MM.1S (cell line): ENCODE measurements at regions not wholly inside any gene's neighbourhood (a gene's known extent, or its start where the extent isn't known, plus 50 kb on each side); places are given as distances from the start of the nearest gene placed in this dataset.

Experiments used
- DNase-seq: peaks from one replicate; pipeline ENCODE4 v3.0.0-alpha.2; 2015
- H2AFZ ChIP-seq: fragments of 300-600 bp; sonication (generic); 2 replicates; pipeline ENCODE4 v1.6.0; 2016; ENCODE audit warnings: antibody characterized with exemption, low read length
- H3F3A ChIP-seq: fragments of 300-600 bp; sonication (generic); 2 replicates; pipeline ENCODE4 v1.6.1; 2016; ENCODE audit warnings: mild to moderate bottlenecking, antibody characterized with exemption, low read length, moderate library complexity, mixed read lengths; ENCODE audit not compliant: insufficient read depth
- H3K27ac ChIP-seq: fragments of 300-600 bp; sonication (generic); 2 replicates; pipeline ENCODE4 v1.5.1; 2016; ENCODE audit warnings: mild to moderate bottlenecking, low read length
- H3K27me3 ChIP-seq: fragments of 300-600 bp; sonication (generic); replicated peaks from 2 replicates; pipeline ENCODE4 v1.6.0; 2016; ENCODE audit warnings: low read length; ENCODE audit not compliant: insufficient read depth
- H3K36me3 ChIP-seq: fragments of 300-600 bp; sonication (generic); replicated peaks from 2 replicates; pipeline ENCODE4 v1.6.1; 2016; ENCODE audit warnings: mild to moderate bottlenecking, low read length, mixed read lengths; ENCODE audit not compliant: insufficient read depth
- H3K4me1 ChIP-seq: fragments of 300-600 bp; sonication (generic); 2 replicates; pipeline ENCODE4 v1.6.1; 2016; ENCODE audit warnings: low read length, mixed read lengths
- H3K4me2 ChIP-seq: fragments of 300-600 bp; sonication (generic); 2 replicates; pipeline ENCODE4 v1.6.0; 2016; ENCODE audit warnings: low read depth, low read length
- H3K4me3 ChIP-seq: fragments of 300-600 bp; sonication (generic); 2 replicates; pipeline ENCODE4 v1.5.1; 2016; ENCODE audit warnings: low read length, mixed read lengths
- H3K79me2 ChIP-seq: fragments of 300-600 bp; sonication (generic); 2 replicates; pipeline ENCODE4 v1.6.1; 2016; ENCODE audit warnings: mixed run types, low read length, mixed read lengths
- H3K9ac ChIP-seq: fragments of 300-600 bp; sonication (generic); 2 replicates; pipeline ENCODE4 v1.6.1; 2016; ENCODE audit warnings: low read length, mixed read lengths
- H3K9me2 ChIP-seq: fragments of 300-600 bp; sonication (generic); replicated peaks from 2 replicates; pipeline ENCODE4 v1.6.1; 2016; ENCODE audit warnings: mild to moderate bottlenecking, low read length, mixed read lengths; ENCODE audit not compliant: insufficient read depth
- H3K9me3 ChIP-seq: fragments of 300-600 bp; sonication (generic); replicated peaks from 2 replicates; pipeline ENCODE4 v1.6.1; 2016; ENCODE audit warnings: mild to moderate bottlenecking, low read length, mixed read lengths; ENCODE audit not compliant: insufficient read depth
- H4K20me1 ChIP-seq: fragments of 300-600 bp; sonication (generic); 2 replicates; pipeline ENCODE4 v1.6.1; 2016; ENCODE audit warnings: mild to moderate bottlenecking, low read length, moderate library complexity, mixed read lengths; ENCODE audit not compliant: insufficient read depth
- CTCF ChIP-seq: fragments of 300-600 bp; sonication (generic); IDR thresholded peaks from 2 replicates; pipeline ENCODE4 v1.5.1; 2016; ENCODE audit warnings: antibody characterized with exemption, low read length, mixed read lengths
- EZH2 ChIP-seq: fragments of 300-600 bp; sonication (generic); optimal IDR thresholded peaks from 2 replicates; pipeline ENCODE3; 2017; ENCODE audit warnings: low read depth, mild to moderate bottlenecking, antibody characterized with exemption, low read length, mixed read lengths
- EZH2phosphoT487 ChIP-seq: fragments of 300-600 bp; sonication (generic); IDR thresholded peaks from 2 replicates; pipeline ENCODE4 v1.6.1; 2018; ENCODE audit warnings: antibody characterized with exemption, low read length

DNA sequence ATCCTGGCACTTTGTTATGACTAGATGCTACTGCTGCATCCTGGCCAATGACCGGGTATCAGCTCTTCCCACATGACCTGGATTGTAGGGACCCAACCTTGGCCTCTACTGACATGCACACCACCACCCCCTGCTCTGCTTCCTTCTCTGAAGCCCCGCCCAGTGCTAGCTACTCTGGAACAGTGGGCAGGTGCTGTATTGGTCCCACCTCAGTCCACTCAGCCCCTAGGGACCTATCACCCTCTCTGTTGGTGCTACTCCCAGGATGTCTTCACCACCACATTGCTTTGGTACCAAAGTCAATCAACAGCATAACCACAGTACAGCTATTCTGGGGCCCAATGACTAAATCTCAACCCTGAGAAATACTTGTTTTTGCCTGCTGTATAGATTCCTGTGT, 170.2 kb upstream of the PRICKLE2 start:
- DNase-seq, result no peak
- H3K4me2 ChIP-seq, result no peak overlapping the region
- H3K4me1 ChIP-seq, result peaks cover 15% of the 10 kb centered on the region
- no peaks in the 10 kb centered on the region for H3K9me3 ChIP-seq
- peaks cover 2% of the 10 kb centered on the region; the same call in 1 of the 2 replicates for H3F3A ChIP-seq
- H2AFZ ChIP-seq, result no peak overlapping the region
- H3K9me2 ChIP-seq, result no peaks in the 10 kb centered on the region
- H3K27me3 ChIP-seq, result no peaks in the 10 kb centered on the region
- no peak overlapping the region for H3K27ac ChIP-seq
- TF ChIP-seq EZH2phosphoT487, result no peak
- TF ChIP-seq EZH2, result no peak
- TF ChIP-seq CTCF, result no peak
- no peaks in the 10 kb centered on the region for H3K79me2 ChIP-seq
- H3K36me3 ChIP-seq, result no peaks in the 10 kb centered on the region
- no peaks in the 10 kb centered on the region for H4K20me1 ChIP-seq
- no peak overlapping the region for H3K4me3 ChIP-seq
- H3K9ac ChIP-seq, result no peak overlapping the region

GRCh38 chr3:64393193-64393592, 167.9 kb upstream of the PRICKLE2 start:
- Histone ChIP-seq H3F3A (no peaks in the 10 kb centered on the region), H3K4me3 (no peak overlapping the region), H3K4me2 (no peak overlapping the region), H3K4me1 (no peaks in the 10 kb centered on the region), H3K79me2 (no peaks in the 10 kb centered on the region), H3K36me3 (no peaks in the 10 kb centered on the region), H3K9me3 (no peaks in the 10 kb centered on the region), H3K9me2 (no peaks in the 10 kb centered on the region), H2AFZ (no peak overlapping the region), H4K20me1 (no peaks in the 10 kb centered on the region), H3K27ac (no peak overlapping the region), H3K9ac (no peak overlapping the region), H3K27me3 (no peaks in the 10 kb centered on the region)
- TF ChIP-seq EZH2phosphoT487 (no peak), CTCF (no peak), EZH2 (no peak)
- no peak for DNase-seq

- H3K79me2 ChIP-seq, result no peaks in the 10 kb centered on the region
- DNase-seq, result no peak
- no peaks in the 10 kb centered on the region for H4K20me1 ChIP-seq
- no peak overlapping the region for H2AFZ ChIP-seq
- no peaks in the 10 kb centered on the region for H3K9me3 ChIP-seq
- no peak overlapping the region for H3K27ac ChIP-seq
- no peaks in the 10 kb centered on the region; the same call in 1 of the 2 replicates for H3F3A ChIP-seq
- H3K9me2 ChIP-seq, result no peaks in the 10 kb centered on the region
- H3K36me3 ChIP-seq, result no peaks in the 10 kb centered on the region
- H3K27me3 ChIP-seq, result no peaks in the 10 kb centered on the region
- H3K9ac ChIP-seq, result no peak overlapping the region
- no peak overlapping the region for H3K4me2 ChIP-seq
- no peak overlapping the region for H3K4me3 ChIP-seq
- H3K4me1 ChIP-seq, result peaks cover 10% of the 10 kb centered on the region
- TF ChIP-seq EZH2, result no peak
- no peak for TF ChIP-seq EZH2phosphoT487
- no peak for TF ChIP-seq CTCF
These were observed 166.7 kb upstream of the PRICKLE2 start for GRCh38 chr3:64392001-64392400.

DNA sequence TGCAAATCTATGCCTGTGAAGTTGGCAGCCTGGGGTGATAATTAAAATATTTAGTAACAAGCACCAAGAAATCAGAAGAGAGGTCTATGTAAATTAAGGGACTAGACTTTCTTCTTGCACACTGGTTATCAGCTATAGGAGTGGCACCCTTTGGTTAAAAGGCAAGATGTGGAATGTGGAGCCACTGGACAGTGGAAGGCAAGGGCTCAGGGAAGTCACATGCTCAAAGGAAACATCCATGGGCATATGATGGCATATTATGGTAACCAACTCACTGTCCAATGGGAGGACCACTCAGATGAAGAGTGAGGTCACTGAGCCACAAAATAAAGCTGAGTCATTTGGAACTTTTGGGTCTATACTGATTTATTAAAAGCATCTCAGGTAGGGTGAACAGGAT, 165.6 kb upstream of the PRICKLE2 start:
- DNase-seq, result no peak
- no peaks in the 10 kb centered on the region for H3K79me2 ChIP-seq
- no peaks in the 10 kb centered on the region for H3K27me3 ChIP-seq
- no peak overlapping the region for H3K27ac ChIP-seq
- TF ChIP-seq CTCF, result no peak
- TF ChIP-seq EZH2phosphoT487, result no peak
- no peak for TF ChIP-seq EZH2
- H3K4me3 ChIP-seq, result no peak overlapping the region
- no peak overlapping the region for H3K4me2 ChIP-seq
- H2AFZ ChIP-seq, result no peak overlapping the region
- no peak overlapping the region for H3K9ac ChIP-seq
- H3K4me1 ChIP-seq, result peaks cover 10% of the 10 kb centered on the region
- H3F3A ChIP-seq, result no peaks in the 10 kb centered on the region; the same call in 1 of the 2 replicates
- no peaks in the 10 kb centered on the region for H3K9me3 ChIP-seq
- H3K9me2 ChIP-seq, result no peaks in the 10 kb centered on the region
- no peaks in the 10 kb centered on the region for H3K36me3 ChIP-seq
- H4K20me1 ChIP-seq, result no peaks in the 10 kb centered on the region
